ENCODE measurements at regions not wholly inside any gene's neighbourhood (a gene's known extent, or its start where the extent isn't known, plus 50 kb on each side); places are given as distances from the start of the nearest gene placed in this dataset.

- no peak for TF ChIP-seq POLR2A (IDR thresholded peaks at IDR 0.05)
- TF ChIP-seq CTCF (IDR thresholded peaks at IDR 0.05): no peak
These were observed 77.1 kb upstream of the CD55 start for GRCh38 chr1:207244409-207244801.
